Non-pigmented ciliary epithelial cell (primary cell): ENCODE measurements at regions not wholly inside any gene's neighbourhood (a gene's known extent, or its start where the extent isn't known, plus 50 kb on each side); places are given as distances from the start of the nearest gene placed in this dataset.
"Not testable (repeated sequence)": the region's sequence is repeated elsewhere in the genome, so short reads cannot be mapped to it uniquely, and the experiment has no call there.

Experiments used
- DNase-seq: peaks from one replicate; pipeline ENCODE4 v3.0.0-alpha.2; 2010; ENCODE audit warnings: low read depth

GRCh38 chr17:71855010-71855409, 265.8 kb upstream of the SOX9 start:
- no peak for DNase-seq

DNA sequence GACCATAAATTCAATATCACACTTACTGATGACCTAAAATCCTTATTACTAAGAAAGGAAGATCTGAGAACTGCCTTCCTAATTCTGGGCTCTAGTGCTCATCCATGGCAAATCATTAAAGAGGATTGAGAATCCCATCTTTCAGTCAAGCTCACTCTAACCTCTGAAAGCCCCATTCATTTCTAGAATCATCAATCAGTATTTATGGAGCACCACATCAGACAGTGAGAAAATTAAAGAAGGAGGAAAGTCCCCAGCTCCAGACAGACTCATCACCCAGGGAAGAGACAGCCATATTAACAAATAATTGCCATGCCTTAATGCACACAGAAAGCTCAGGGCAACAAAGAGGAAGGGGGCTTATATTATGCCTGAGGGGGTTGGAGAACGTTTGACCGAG, 256.1 kb upstream of the SOX9 start:
- no peak for DNase-seq

DNA sequence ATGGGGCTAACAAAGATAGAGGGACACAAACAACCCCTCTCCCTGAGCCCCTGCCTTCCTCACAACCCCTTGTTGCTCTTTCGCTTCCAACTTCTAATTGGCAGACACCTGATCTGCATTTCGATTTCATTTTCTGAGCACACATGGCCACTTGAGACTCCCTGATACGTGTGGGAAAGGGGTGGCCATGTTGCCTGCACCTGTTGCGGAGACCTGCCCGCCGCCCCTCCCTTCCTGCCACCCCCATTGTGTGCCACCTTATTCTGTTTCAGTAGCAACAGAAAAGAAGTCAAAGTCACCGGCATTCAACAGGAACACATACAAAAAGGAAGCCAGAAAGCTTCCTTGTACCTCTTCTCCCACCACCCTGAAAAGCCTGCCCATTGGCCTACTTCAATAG, 254.7 kb upstream of the SOX9 start:
- no peak for DNase-seq

GRCh38 chr17:71869293-71869692, 251.5 kb upstream of the SOX9 start:
- no peak for DNase-seq

- no peak for DNase-seq
Observed at GRCh38 chr17:71869841-71870545, 250.8 kb upstream of the SOX9 start.

DNA sequence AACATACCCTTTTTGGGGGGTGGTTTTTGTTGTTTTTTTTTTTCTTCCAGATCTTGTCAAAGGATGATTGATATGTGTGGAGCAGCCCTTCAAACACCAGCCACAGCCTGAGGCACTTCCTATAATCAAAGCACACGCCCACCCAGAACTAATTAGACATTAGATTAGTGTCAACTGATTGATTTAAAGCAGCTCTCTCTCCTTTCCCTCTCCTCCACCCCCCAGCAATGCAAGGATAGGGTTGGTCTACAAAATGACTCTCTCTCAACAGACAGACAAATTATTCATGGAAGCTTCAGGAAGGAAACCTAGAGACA, 250.3 kb upstream of the SOX9 start:
- no peak for DNase-seq

- no peak for DNase-seq
Observed at GRCh38 chr17:71872843-71873485, 247.9 kb upstream of the SOX9 start.

DNA sequence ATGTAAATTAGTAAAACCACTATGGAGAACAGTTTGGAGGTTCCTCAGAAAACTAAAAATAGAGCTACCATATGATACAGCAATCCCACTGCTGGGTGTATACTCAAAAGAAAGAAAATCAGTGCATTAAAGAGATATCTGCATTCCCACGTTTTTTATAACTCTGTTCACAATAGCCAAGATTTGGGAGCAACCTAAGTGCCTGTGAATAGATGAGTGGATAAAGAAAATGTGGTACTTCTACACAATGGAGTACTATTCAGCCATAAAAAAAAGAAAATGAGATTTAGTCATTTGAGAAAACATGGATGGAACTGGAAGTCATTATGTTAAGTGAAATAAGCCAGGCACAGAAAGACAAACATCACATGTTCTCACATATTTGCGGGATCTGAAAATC, 246.0 kb upstream of the SOX9 start:
- not testable (repeated sequence) for DNase-seq

DNA sequence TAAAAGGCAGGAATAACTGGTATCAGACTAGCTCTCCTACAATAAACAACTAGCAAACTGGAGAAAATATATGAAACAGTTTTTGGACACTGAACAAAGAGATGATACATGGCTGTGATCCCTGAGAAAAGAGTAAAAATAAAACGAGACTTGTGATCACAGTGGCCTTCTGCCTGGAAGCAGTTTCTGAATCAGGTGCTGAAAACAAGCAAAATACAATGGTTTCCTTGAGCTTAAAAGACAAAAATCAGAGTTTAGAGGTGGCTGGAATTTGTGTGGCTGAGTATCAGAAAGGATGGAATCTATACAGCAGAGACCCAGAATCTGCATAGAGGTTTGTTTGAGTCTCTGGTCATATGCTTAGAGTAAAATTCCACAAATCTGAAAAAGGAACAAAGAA, 242.5 kb upstream of the SOX9 start:
- no peak for DNase-seq

DNA sequence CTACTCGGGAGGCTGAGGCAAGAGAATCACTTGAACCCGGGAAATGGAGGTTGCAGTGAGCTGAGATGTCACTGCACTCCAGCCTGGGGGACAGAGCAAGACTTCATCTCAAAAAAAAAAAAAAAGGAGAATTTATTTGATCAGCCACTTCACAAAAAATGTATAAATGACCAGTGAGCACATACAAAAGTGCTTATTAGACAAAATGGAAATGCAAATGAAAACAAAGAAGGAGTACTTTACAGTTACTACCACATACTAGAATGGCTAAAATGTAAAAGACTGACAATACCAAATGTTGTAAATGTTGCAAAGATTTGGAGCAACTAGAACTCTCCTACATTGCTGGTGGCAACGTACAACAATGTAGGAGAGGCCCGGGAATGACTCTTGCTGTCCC, 241.8 kb upstream of the SOX9 start:
- no peak for DNase-seq

- DNase-seq = no peak
Observed at GRCh38 chr17:71881041-71881440, 239.8 kb upstream of the SOX9 start.

- DNase-seq = no peak
Observed at GRCh38 chr17:71881581-71881980, 239.2 kb upstream of the SOX9 start.

DNA sequence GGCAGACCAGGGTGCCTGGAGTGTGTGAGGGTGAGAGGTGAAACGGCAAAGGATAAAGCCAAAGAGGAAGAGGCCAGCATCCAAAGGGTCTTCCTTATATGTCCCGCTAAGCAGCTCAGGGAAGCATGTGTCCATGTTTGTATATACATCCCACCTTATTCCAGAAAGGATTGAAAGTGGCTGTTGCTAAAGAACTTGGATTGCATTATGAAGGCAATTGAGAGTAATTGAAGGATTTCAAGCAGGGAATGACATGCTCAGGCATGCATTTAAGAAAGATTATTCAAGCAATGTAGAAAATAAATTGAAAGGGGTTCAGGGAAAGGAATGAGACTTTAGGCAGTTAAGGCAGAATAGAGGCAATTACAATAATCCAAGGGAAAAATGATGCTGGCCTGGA, 237.6 kb upstream of the SOX9 start:
- DNase-seq = no peak

DNA sequence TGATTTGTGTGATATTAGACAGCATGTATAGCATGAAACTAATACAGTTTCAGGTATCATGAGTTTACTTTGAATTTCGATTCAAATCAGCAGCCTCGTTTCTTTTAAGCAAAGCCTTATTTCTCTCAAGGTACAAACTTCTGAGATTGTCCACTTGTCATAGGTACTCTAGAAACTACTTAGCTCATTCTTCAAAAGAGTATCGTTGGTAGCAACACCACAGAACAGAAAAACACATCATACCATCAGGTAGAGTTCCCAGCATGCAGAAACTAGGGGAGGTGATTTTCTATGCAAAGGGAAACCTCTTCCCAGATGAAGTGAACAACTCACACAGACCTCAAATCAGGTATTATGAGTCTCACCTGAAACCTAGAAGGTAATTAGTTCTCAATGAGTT, 237.0 kb upstream of the SOX9 start:
- DNase-seq = no peak

GRCh38 chr17:71885662-71886061, 235.2 kb upstream of the SOX9 start:
- DNase-seq = no peak

DNA sequence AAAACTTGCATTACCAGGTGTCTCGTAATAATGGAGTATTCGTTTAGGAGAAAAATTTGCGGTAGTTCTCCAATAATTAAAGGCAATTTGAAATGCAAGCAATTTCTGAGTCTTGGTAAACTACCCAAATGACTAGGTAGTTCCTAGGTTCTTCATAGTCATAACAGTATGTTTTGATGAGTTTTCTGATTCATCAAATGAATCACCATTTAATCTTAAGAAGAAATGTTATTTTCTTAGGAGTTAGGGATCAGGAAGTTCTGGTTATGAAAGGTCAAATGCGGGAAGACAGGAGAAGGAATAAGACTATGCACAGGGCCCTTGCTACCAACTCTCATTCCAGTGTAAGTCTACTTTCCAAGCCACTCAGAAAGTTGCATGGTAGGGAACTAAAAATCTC, 221.5 kb upstream of the SOX9 start:
- DNase-seq = no peak

DNA sequence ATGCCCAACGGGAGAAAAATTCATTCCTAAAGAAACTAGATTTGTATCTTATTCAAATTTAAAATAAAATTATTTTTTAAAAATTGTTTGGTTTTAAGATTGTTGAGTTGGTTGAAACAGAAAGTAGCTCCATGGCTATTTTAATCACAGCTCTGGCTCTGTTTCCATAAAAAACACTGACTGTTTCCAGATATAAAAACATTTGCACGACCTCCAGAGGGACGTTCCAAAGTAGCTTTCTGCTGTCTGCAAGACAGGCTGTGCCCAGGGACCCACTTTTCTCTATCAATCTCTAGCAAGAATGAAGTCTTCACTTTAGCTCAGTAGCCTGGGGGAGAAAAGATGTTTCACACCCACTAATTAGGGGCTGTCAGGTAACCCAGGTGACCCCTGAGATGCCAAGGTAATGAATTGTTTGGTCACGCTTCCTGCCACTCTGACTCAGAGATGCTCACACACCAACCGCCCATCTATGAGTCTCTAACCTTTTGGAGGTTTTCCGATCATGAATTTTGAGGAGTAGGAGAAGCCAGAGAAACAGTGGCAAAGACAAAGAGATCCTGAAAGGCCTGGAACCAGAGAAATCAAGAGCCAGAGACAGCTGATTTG, 220.1 kb upstream of the SOX9 start:
- no peak for DNase-seq

GRCh38 chr17:71902894-71903506, 217.8 kb upstream of the SOX9 start:
- DNase-seq = no peak

DNA sequence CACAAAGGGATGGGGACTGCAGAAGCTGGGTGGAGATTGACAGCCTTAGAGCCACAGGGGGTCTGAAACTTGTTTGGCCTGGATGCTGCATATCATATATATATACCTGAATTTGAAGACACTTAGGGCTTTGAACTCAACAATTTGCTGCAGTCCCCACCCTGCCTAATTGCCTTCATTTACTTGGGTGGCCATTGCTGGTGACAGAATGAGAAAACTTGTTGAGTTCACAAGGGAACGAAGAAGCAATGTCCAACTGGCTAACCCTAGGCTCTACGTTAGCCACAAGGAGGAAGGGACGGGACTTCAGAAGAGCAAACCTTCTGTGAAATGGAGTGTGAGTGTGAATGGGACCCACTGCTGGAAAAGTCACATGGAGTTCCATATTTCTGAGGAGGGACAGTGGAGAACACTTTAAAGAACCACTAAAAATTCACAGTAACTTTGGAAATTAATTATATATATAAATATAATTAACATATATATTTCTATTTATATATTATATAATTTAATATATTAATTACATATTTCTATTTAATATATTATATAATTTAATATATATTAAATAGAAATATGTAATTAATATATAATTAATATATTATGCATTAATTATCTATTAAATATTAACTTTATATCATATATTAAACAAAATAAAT, 215.3 kb upstream of the SOX9 start:
- DNase-seq = no peak

DNA sequence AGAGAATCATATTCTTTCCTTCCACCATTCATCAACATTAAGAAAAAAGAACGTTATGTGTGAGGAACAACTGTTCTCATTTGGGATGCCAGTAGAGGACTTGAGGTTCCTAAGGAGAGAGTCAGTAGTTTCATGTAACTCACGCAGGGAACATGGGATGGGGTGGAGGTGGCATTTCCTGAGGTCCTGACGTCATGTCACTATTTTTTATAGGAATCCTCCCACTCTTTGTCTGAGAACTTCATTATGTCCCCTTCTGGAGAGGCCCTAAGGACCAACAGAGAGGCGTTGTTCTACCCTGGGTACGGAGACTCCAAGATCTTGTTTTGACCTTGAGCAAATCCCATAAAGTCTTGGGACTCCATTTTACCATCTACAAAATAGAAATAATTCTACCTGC, 211.7 kb upstream of the SOX9 start:
- no peak for DNase-seq

DNA sequence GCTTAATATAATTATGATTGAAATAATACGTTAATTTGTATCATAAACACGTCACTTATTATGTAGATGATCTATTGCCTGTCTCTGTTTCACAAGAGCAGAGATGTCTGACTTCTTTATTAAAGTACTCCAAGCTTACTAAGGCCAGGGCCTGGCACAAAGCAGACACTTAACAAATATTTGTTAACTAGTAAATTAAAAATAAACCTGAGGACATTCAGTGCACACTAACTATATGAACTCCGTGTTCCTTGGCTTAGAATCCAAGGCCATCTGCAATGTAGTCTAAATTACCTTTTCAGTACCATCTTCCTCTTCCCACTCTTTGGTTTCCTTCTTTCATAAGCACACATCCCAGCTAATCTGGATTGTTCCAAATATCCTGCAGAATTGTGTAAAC, 210.8 kb upstream of the SOX9 start:
- DNase-seq = no peak

- DNase-seq = no peak
Observed at GRCh38 chr17:71914042-71914441, 206.8 kb upstream of the SOX9 start.

GRCh38 chr17:71914812-71915211, 206.0 kb upstream of the SOX9 start:
- DNase-seq = no peak
